ENCODE measurements at regions not wholly inside any gene's neighbourhood (a gene's known extent, or its start where the extent isn't known, plus 50 kb on each side); places are given as distances from the start of the nearest gene placed in this dataset.
"Not testable (repeated sequence)": the region's sequence is repeated elsewhere in the genome, so short reads cannot be mapped to it uniquely, and the experiment has no call there.

DNA sequence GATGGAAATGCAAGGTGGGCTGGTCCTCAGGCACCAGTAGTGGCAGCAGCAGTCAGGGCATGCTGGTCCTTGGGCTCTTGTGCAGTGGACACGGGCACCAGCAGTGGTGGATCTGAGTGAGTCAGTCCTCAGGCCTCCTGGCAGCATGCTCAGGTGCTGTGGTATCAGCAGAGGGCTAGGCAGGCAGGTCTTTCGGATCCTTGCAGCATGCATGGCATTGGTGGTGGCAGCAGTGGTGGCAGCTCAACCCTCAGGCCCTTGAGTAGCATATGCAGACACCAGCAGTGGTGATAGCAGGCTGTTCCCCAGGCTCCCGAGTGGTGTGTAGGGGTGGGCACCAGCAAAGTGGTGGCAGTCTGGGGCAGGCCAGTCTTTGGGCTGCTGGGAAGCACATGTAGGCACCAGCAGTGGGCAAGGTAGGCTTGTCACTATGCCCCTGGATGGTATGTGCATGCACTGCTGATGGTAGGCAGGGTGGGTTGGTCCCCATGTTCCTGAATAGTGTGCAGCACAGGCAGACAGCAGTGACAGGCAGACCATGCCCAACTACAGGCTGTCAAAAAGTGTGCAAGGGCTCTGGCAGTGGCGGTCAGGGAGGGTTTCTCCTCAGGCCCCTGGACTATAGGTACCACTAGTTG is 606.0 kb downstream of the ADCYAP1 start:
- DNase-seq (ENCODE audit: extremely low spot score, insufficient read length, low read depth) = no peak
- FAIRE-seq = no peak

DNA sequence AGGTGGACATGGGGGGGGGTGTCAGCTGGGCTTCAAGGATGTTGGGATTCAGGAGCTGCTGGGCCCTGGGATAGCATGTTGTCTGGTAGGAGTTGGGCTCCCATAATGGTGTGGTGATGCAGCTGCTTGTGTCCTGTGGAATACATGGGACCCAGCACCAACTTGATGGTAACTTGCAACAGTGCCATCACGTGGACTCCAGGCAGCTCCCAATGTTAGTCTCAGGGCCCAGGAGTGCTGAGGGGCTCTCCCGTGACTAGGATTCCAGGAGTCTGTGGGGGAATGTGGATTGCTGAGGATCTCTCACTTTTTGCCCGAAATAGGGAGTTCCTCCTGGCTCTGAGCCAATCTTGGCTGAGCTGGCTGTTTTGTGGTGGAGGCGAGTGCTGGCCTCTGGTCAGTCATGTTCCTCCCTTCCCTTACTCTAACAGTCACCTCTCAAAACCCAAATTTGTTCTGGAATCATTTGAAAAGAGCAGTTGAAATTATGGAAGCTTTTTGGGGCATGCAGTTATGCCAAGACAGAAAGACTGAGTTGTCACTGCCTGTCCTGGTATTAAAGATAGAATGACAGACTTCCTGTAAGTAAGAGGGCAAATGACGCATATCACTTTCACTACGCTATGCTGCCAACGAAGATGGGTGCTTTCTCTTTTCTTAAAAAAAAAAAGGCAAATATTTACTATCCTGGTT is 607.1 kb downstream of the ADCYAP1 start:
- FAIRE-seq (no peak), DNase-seq (ENCODE audit: extremely low spot score, insufficient read length, low read depth) (no peak)

DNA sequence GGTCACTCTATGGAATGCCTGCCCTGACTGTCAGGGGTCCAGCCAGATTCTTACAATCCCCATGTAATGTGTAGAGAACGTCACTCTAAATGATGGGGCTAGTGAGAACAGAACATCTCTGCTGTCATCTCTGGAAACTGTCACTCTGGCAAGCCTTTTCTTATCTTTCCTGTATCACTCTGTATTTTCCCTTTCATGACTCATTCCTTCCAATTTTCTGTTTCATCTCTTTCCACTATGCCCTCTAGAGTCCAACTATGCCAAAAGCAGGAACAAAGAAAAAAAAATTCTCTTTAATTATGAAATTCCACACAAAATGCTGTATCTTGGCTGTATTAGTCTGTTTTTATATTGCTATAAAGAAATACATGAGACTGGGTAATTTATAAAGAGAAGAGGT is 608.8 kb downstream of the ADCYAP1 start:
- DNase-seq (ENCODE audit: extremely low spot score, insufficient read length, low read depth) (no peak), FAIRE-seq (no peak)

GRCh38 chr18:1521588-1522248 is 617.0 kb downstream of the ADCYAP1 start:
- not testable (repeated sequence) for FAIRE-seq; DNase-seq (ENCODE audit: extremely low spot score, insufficient read length, low read depth)

DNA sequence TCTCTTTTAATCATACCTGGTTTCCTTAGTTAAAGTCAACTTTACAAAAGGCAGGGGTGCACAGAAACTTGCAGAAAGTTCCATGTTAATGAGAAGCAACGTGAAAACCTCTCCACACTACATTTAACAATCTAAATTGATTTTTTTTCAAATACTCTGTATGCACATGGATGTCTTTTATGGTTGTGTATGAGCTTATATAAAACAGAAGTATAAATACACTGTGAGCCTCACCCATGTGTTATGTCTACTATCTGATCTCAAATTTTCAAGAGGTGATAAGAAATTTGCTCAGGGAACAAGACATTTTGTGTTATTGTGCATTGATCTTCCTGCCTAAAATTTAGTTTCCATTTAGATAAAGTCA is 617.6 kb downstream of the ADCYAP1 start:
- FAIRE-seq (no peak), DNase-seq (ENCODE audit: extremely low spot score, insufficient read length, low read depth) (no peak)

DNA sequence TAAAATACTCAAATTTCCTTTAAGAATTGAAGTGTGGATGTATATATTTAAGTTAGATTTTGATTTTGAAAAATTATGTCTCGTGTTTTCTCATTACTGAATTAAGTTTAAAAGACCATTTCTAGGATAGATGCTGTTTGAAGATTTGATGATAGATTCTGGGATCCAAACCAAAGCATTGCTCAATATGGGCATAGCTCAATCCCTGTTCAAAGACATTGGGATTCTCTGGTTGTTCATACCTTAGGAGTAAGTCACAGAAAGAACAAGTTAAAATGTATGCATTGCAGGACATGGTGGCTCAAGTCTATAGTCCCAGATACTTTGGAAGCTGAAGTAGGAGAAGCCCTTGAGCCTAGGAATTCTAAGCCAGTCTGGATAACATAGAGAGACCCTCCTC is 622.3 kb downstream of the ADCYAP1 start:
- DNase-seq (ENCODE audit: extremely low spot score, insufficient read length, low read depth) = no peak
- FAIRE-seq = no peak

DNA sequence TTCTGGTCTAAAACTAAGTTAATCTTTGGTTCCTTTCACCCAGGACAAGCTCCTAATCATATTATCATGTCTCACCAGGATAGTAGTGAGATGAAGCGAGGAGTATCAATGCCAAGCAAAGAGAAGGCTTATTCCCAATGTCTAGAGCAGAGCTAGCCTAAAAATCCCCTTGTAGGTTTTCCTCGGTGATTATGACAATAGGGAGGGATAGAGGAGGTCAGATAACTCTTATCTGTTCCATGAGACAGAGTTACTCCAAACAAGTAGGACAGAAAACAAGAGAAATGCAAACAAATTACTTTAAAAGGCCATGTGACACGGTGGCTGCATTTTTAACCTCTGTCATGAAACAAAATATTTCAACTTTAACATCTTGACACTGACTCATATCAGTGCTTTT is 623.1 kb downstream of the ADCYAP1 start:
- DNase-seq (ENCODE audit: extremely low spot score, insufficient read length, low read depth) (no peak), FAIRE-seq (no peak)

- FAIRE-seq (no peak), DNase-seq (ENCODE audit: extremely low spot score, insufficient read length, low read depth) (no peak)
These were observed 623.8 kb downstream of the ADCYAP1 start for GRCh38 chr18:1528447-1528846.

GRCh38 chr18:1528964-1529509 is 624.4 kb downstream of the ADCYAP1 start:
- DNase-seq (ENCODE audit: extremely low spot score, insufficient read length, low read depth) (no peak), FAIRE-seq (no peak)

DNA sequence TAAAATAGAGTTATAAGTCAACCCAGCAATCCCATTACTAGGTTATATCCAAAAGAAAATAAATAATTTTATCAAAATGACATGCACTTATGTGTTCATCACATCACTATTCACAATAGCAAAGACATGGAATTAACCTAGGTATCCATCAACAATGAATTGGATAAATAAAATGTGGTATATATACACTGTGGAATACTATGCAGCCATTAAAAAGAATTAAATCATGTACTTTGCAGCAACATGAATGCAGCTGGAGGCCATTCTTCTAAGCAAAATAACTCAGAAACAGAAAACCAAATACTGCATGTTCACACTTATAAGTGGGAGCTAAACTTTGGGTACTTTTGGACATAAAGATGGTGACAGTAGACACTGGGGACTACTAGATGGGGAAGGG is 626.0 kb downstream of the ADCYAP1 start:
- no peak for FAIRE-seq
- no peak for DNase-seq (ENCODE audit: extremely low spot score, insufficient read length, low read depth)

- FAIRE-seq (no peak), DNase-seq (ENCODE audit: extremely low spot score, insufficient read length, low read depth) (no peak)
These were observed 634.6 kb downstream of the ADCYAP1 start for GRCh38 chr18:1539276-1539675.

GRCh38 chr18:1541478-1541877 is 636.8 kb downstream of the ADCYAP1 start:
- FAIRE-seq = no peak
- no peak for DNase-seq (ENCODE audit: extremely low spot score, insufficient read length, low read depth)

DNA sequence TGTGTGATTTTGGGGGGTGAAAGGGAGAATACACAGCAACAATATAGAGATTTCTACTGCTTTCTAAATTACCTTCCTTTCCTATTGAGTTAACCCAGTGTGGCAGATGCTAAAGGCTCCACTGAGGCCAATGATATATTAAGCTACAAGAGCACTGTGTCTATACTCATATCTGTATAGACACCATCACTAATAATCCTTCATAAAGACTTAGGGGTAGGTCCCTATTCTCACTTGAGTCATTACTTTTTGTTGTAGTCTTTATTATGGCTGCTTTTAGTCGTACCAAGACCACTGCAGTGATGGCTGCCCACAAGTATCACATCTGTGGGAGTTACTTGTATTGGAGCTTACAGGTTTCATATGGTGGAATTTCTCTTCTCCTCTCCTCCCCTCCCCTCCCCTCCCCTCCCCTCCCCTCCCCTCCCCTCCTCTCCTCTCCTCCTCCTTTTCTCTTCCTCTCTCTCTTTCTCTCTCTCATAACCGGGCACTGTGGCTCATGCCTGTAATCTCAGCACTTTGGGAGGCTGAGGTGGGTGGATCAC is 637.6 kb downstream of the ADCYAP1 start:
- no peak for DNase-seq (ENCODE audit: extremely low spot score, insufficient read length, low read depth)
- no peak for FAIRE-seq

- no peak for DNase-seq (ENCODE audit: extremely low spot score, insufficient read length, low read depth)
These were observed 639.3 kb downstream of the ADCYAP1 start for GRCh38 chr18:1544016-1544415.

DNA sequence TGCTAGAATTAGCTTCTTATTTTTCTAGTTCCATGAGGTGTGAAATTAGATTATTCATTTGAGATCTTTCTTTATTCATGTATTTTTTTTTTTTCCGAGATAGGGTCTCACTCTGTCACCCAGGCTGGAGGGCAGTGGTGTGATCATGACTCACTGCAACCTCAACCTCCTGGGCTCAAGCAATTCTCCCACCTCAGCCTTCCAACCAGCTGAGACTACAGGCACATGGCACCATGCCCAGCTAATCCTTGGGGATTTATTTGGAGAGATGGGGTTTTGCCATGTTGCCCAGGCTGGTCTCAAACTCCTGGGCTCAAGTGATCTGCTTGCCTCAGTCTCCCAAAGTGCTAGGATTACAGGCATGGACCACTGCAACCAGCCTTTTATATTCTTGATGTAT is 653.0 kb downstream of the ADCYAP1 start:
- FAIRE-seq; DNase-seq (ENCODE audit: extremely low spot score, insufficient read length, low read depth): not testable (repeated sequence)

More at GRCh38 chr18:1544016-1544415, 639.3 kb downstream of the ADCYAP1 start:
- no peak for FAIRE-seq

- FAIRE-seq = no peak
These were observed 654.9 kb downstream of the ADCYAP1 start for GRCh38 chr18:1559563-1559962.

GRCh38 chr18:1564793-1565192 is 660.1 kb downstream of the ADCYAP1 start:
- no peak for FAIRE-seq
- DNase-seq (ENCODE audit: extremely low spot score, insufficient read length, low read depth) = no peak

More at GRCh38 chr18:1559563-1559962, 654.9 kb downstream of the ADCYAP1 start:
- no peak for DNase-seq (ENCODE audit: extremely low spot score, insufficient read length, low read depth)

GRCh38 chr18:1571206-1571605 is 666.5 kb downstream of the ADCYAP1 start:
- no peak for FAIRE-seq
- no peak for DNase-seq (ENCODE audit: extremely low spot score, insufficient read length, low read depth)

- no peak for DNase-seq (ENCODE audit: extremely low spot score, insufficient read length, low read depth)
- no peak for FAIRE-seq
These were observed 669.1 kb downstream of the ADCYAP1 start for GRCh38 chr18:1573732-1574131.

GRCh38 chr18:1575084-1575483 is 670.4 kb downstream of the ADCYAP1 start:
- FAIRE-seq (no peak), DNase-seq (ENCODE audit: extremely low spot score, insufficient read length, low read depth) (no peak)

- DNase-seq (ENCODE audit: extremely low spot score, insufficient read length, low read depth) (no peak), FAIRE-seq (no peak)
These were observed 673.8 kb downstream of the ADCYAP1 start for GRCh38 chr18:1578505-1578904.

Measured in GM18507 (cell line).